Stromal cell of bone marrow (primary cell): ENCODE measurements at regions not wholly inside any gene's neighbourhood (a gene's known extent, or its start where the extent isn't known, plus 50 kb on each side); places are given as distances from the start of the nearest gene placed in this dataset.

Experiments used
- DNase-seq: peaks from one replicate; pipeline ENCODE4 v3.0.0-alpha.2; 2012; ENCODE audit warnings: low read depth

- DNase-seq = no peak
Observed at GRCh38 chr4:111961809-111962208, 183.4 kb upstream of the FAM241A start.

- no peak for DNase-seq
Observed at GRCh38 chr4:111963158-111963700, 182.0 kb upstream of the FAM241A start.

GRCh38 chr4:111977419-111977965 lies 167.8 kb upstream of the FAM241A start:
- no peak for DNase-seq

GRCh38 chr4:111979921-111980320 lies 165.3 kb upstream of the FAM241A start:
- no peak for DNase-seq

GRCh38 chr4:111982089-111982488 lies 163.2 kb upstream of the FAM241A start:
- no peak for DNase-seq

GRCh38 chr4:111984169-111984819 lies 161.0 kb upstream of the FAM241A start:
- DNase-seq = no peak

- DNase-seq = no peak
Observed at GRCh38 chr4:111985426-111985825, 159.8 kb upstream of the FAM241A start.

GRCh38 chr4:111986095-111986494 lies 159.2 kb upstream of the FAM241A start:
- no peak for DNase-seq

GRCh38 chr4:111988514-111988913 lies 156.7 kb upstream of the FAM241A start:
- no peak for DNase-seq

GRCh38 chr4:111989817-111990216 lies 155.4 kb upstream of the FAM241A start:
- DNase-seq = no peak

- DNase-seq = no peak
Observed at GRCh38 chr4:111991163-111991562, 154.1 kb upstream of the FAM241A start.

GRCh38 chr4:111991797-111992196 lies 153.5 kb upstream of the FAM241A start:
- DNase-seq = peak; percentile 69

GRCh38 chr4:111992351-111993168 lies 152.7 kb upstream of the FAM241A start:
- no peak for DNase-seq

- no peak for DNase-seq
Observed at GRCh38 chr4:111994392-111994791, 150.9 kb upstream of the FAM241A start.

GRCh38 chr4:111997785-111998184 lies 147.5 kb upstream of the FAM241A start:
- no peak for DNase-seq

GRCh38 chr4:111999801-112000200 lies 145.5 kb upstream of the FAM241A start:
- no peak for DNase-seq

- no peak for DNase-seq
Observed at GRCh38 chr4:112001041-112001440, 144.2 kb upstream of the FAM241A start.

GRCh38 chr4:112002248-112002661 lies 143.0 kb upstream of the FAM241A start:
- no peak for DNase-seq

GRCh38 chr4:112003231-112003907 lies 141.9 kb upstream of the FAM241A start:
- no peak for DNase-seq

- no peak for DNase-seq
Observed at GRCh38 chr4:112005027-112005426, 140.2 kb upstream of the FAM241A start.

- no peak for DNase-seq
Observed at GRCh38 chr4:112007391-112007790, 137.9 kb upstream of the FAM241A start.

GRCh38 chr4:112015960-112016359 lies 129.3 kb upstream of the FAM241A start:
- no peak for DNase-seq
